SK-N-SH (cell line): ENCODE measurements at regions not wholly inside any gene's neighbourhood (a gene's known extent, or its start where the extent isn't known, plus 50 kb on each side); places are given as distances from the start of the nearest gene placed in this dataset.

Source experiments
- CTCF ChIA-PET: fragments of 300-600, 350-600 bp; formaldehyde crosslinking; extraction: SDS; loops from one replicate; lab custom pipeline; 2021; lab: Yijun Ruan, JAX
- POLR2A ChIA-PET: fragments of 350-600 bp; sonication (Branson Sonifier 250); formaldehyde crosslinking; extraction: SDS; loops from one replicate; lab custom pipeline; 2020; ENCODE audit warnings: antibody characterized with exemption, inconsistent platforms; lab: Yijun Ruan, JAX
- DNase-seq: peaks from one replicate; pipeline ENCODE4 v3.0.0; 2012
- H2AFZ ChIP-seq: fragments of 200-600 bp; sonication (generic); 2 replicates; pipeline ENCODE4 v1.8.1; 2016; ENCODE audit warnings: antibody characterized with exemption, mild to moderate bottlenecking, low read depth
- H3F3A ChIP-seq: fragments of 200-600 bp; sonication (generic); replicated peaks from 2 replicates; pipeline ENCODE3; 2016; ENCODE audit warnings: antibody characterized with exemption, mild to moderate bottlenecking; ENCODE audit not compliant: insufficient read depth
- H3K27ac ChIP-seq, 2 experiments: fragments of 200-500 bp in 1 of 2; fragments of 200-600 bp in 1 of 2; sonication (Bioruptor generic) in 1 of 2; sonication (generic), shearing (Covaris generic) in 1 of 2; 2 replicates each; pipeline versions ENCODE4 v1.5.1 to v1.6.1; 2014 to 2016; ENCODE audit warnings: low read depth in 2 of 2, inconsistent platforms in 1 of 2, low read length in 1 of 2, mild to moderate bottlenecking in 1 of 2, mixed read lengths in 1 of 2
- H3K27me3 ChIP-seq: fragments of 200-600 bp; sonication (generic), shearing (Covaris generic); 2 replicates; pipeline ENCODE4 v1.6.1; 2016; ENCODE audit warnings: mixed run types; ENCODE audit not compliant: insufficient read depth
- H3K36me3 ChIP-seq, 2 experiments: fragments of 200-500 bp in 1 of 2; fragments of 200-600 bp in 1 of 2; sonication (Bioruptor generic) in 1 of 2; sonication (generic) in 1 of 2; replicated peaks in 1 of 2; 2 replicates each; pipeline versions ENCODE3 to v1.5.1; 2014 to 2016; ENCODE audit warnings: low read length in 1 of 2, mild to moderate bottlenecking in 1 of 2; ENCODE audit not compliant: insufficient read depth in 2 of 2, control insufficient read depth in 1 of 2
- H3K4me1 ChIP-seq, 2 experiments: fragments of 200-500 bp in 1 of 2; fragments of 200-600 bp in 1 of 2; sonication (Bioruptor generic) in 1 of 2; sonication (generic), shearing (Covaris generic) in 1 of 2; 2 replicates each; pipeline versions ENCODE4 v1.5.1 to v1.6.1; 2014 to 2016; ENCODE audit warnings: low read depth in 1 of 2, low read length in 1 of 2, mixed run types in 1 of 2; ENCODE audit not compliant: insufficient read depth in 2 of 2, control insufficient read depth in 1 of 2
- H3K4me2 ChIP-seq: fragments of 200-600 bp; sonication (generic), shearing (Covaris generic); 2 replicates; pipeline ENCODE4 v1.6.1; 2017; ENCODE audit warnings: mixed run types
- H3K4me3 ChIP-seq, 2 experiments: fragments of 200-500 bp in 1 of 2; fragments of 200-600 bp in 1 of 2; sonication (Bioruptor generic) in 1 of 2; sonication (generic), shearing (Covaris generic) in 1 of 2; 2 replicates each; pipeline versions ENCODE4 v1.5.1 to v1.8.1; 2014 to 2016; ENCODE audit warnings: low read depth in 2 of 2, inconsistent platforms in 1 of 2, low read length in 1 of 2, mild to moderate bottlenecking in 1 of 2, mixed read lengths in 1 of 2, moderate library complexity in 1 of 2
- H3K79me2 ChIP-seq: fragments of 200-600 bp; sonication (generic); 2 replicates; pipeline ENCODE4 v1.8.1; 2017; ENCODE audit warnings: mild to moderate bottlenecking; ENCODE audit not compliant: insufficient read depth
- H3K9ac ChIP-seq: fragments of 200-600 bp; sonication (generic); 2 replicates; pipeline ENCODE4 v1.6.1; 2017; ENCODE audit warnings: mixed run types
- H3K9me2 ChIP-seq: fragments of 200-600 bp; sonication (generic); 2 replicates; pipeline ENCODE4 v1.6.1; 2017; ENCODE audit warnings: mixed run types
- H3K9me3 ChIP-seq: fragments of 200-600 bp; sonication (generic); 2 replicates; pipeline ENCODE4 v1.6.1; 2017; ENCODE audit warnings: mixed run types, mild to moderate bottlenecking, moderate library complexity
- H4K20me1 ChIP-seq: fragments of 200-600 bp; sonication (generic); 2 replicates; pipeline ENCODE4 v1.6.1; 2017; ENCODE audit warnings: mild to moderate bottlenecking, mixed run types; ENCODE audit not compliant: insufficient read depth
- ELF1 ChIP-seq: IDR thresholded peaks from 2 replicates; pipeline ENCODE4 v1.4.0; 2012
- EZH2phosphoT487 ChIP-seq: fragments of 200-600 bp; sonication (generic); IDR thresholded peaks from 2 replicates; pipeline ENCODE4 v1.6.1; 2017; ENCODE audit warnings: low read depth, mixed run types, mild to moderate bottlenecking, antibody characterized with exemption, moderate library complexity, borderline replicate concordance
- GABPA ChIP-seq: IDR thresholded peaks from 2 replicates; pipeline ENCODE4 v1.4.0; 2012; ENCODE audit warnings: low read depth, mild to moderate bottlenecking
- GATA2 ChIP-seq: sonication (generic); formaldehyde crosslinking; IDR thresholded peaks from 2 replicates; pipeline ENCODE4 v1.5.0; 2020; ENCODE audit warnings: mild to moderate bottlenecking, missing genetic modification reagents
- IRF3 ChIP-seq: fragments of 150-350 bp; IDR thresholded peaks from 2 replicates; pipeline ENCODE4 v1.6.1; 2016; ENCODE audit warnings: mild to moderate bottlenecking, low read depth, low read length
- JUND ChIP-seq: IDR thresholded peaks from 2 replicates; pipeline ENCODE4 v1.4.0; 2012
- MAX ChIP-seq: IDR thresholded peaks from 2 replicates; pipeline ENCODE4 v1.4.0; 2012; ENCODE audit warnings: low read depth
- MEF2A ChIP-seq: IDR thresholded peaks from 2 replicates; pipeline ENCODE4 v1.4.0; 2012; ENCODE audit warnings: low read depth, borderline replicate concordance
- MXI1 ChIP-seq: IDR thresholded peaks from 2 replicates; pipeline ENCODE4 v1.6.1; 2012; ENCODE audit warnings: mild to moderate bottlenecking, low read depth, low read length, improper control_type of control experiment
- NRF1 ChIP-seq: IDR thresholded peaks from 2 replicates; pipeline ENCODE4 v1.6.1; 2012; ENCODE audit warnings: low read depth, mild to moderate bottlenecking, low read length
- POLR2AphosphoS5 ChIP-seq: IDR thresholded peaks from 2 replicates; pipeline ENCODE4 v1.6.1; 2012; ENCODE audit warnings: low read depth, low read length
- RAD21 ChIP-seq: IDR thresholded peaks from 2 replicates; pipeline ENCODE4 v1.6.1; 2012; ENCODE audit warnings: mild to moderate bottlenecking, low read length
- RCOR1 ChIP-seq: fragments of 150-350 bp; IDR thresholded peaks from 2 replicates; pipeline ENCODE4 v1.6.1; 2017; ENCODE audit warnings: antibody characterized with exemption, low read length
- RFX5 ChIP-seq: IDR thresholded peaks from 2 replicates; pipeline ENCODE4 v1.6.1; 2012; ENCODE audit warnings: mild to moderate bottlenecking, improper control_type of control experiment, low read length
- RXRA ChIP-seq: IDR thresholded peaks from 2 replicates; pipeline ENCODE4 v1.4.0; 2012; ENCODE audit warnings: low read depth, mild to moderate bottlenecking, borderline replicate concordance
- SMC3 ChIP-seq: IDR thresholded peaks from 2 replicates; pipeline ENCODE4 v1.6.1; 2012; ENCODE audit warnings: low read depth, low read length, improper control_type of control experiment
- TAF1 ChIP-seq: IDR thresholded peaks from 2 replicates; pipeline ENCODE4 v1.6.1; 2012; ENCODE audit warnings: low read depth, mild to moderate bottlenecking, low read length, moderate library complexity, borderline replicate concordance
- USF1 ChIP-seq: IDR thresholded peaks from 2 replicates; pipeline ENCODE4 v1.4.0; 2012; ENCODE audit warnings: low read depth, borderline replicate concordance
- YY1 ChIP-seq: IDR thresholded peaks from 2 replicates; pipeline ENCODE4 v1.4.0; 2012; ENCODE audit warnings: low read depth, mild to moderate bottlenecking
- ZBTB33 ChIP-seq: IDR thresholded peaks from 2 replicates; pipeline ENCODE4 v1.4.0; 2012; ENCODE audit warnings: low read depth, borderline replicate concordance
- WGBS: methylation state at CpG from one replicate; pipeline ENCODE4 v1.1.6; 2017; ENCODE audit warnings: low lambda C conversion rate; 5-methylcytosine and 5-hydroxymethylcytosine counted together

- Histone ChIP-seq H3K36me3 (no peaks in the 10 kb centered on the region), H3K9ac (no peak overlapping the region), H3F3A (no peaks in the 10 kb centered on the region), H4K20me1 (no peaks in the 10 kb centered on the region), H3K27ac (no peak overlapping the region), H3K79me2 (no peaks in the 10 kb centered on the region), H3K4me2 (no peak overlapping the region), H3K4me3 (no peak overlapping the region), H3K9me2 (no peaks in the 10 kb centered on the region), H3K27me3 (no peaks in the 10 kb centered on the region), H3K9me3 (no peaks in the 10 kb centered on the region), H3K4me1 (peaks cover 0 to 11% of the 10 kb centered on the region in 2 experiments; a peak in 2 of 4 replicates), H2AFZ (no peak overlapping the region)
- ChIA-PET POLR2A (no interaction called here), CTCF (no interaction called here)
- no peak for DNase-seq
- WGBS = 23% methylated on average over 3 of the region's 3 CpGs
- TF ChIP-seq RXRA (no peak), EZH2phosphoT487 (no peak), JUND (no peak), YY1 (no peak), RCOR1 (no peak), MAX (no peak), MXI1 (no peak), TAF1 (no peak), GATA2 (CRISPR knock-in tag) (no peak), GABPA (no peak), SMC3 (no peak), RAD21 (no peak), MEF2A (no peak), IRF3 (no peak), ELF1 (no peak)
Observed at GRCh38 chr3:36603423-36603822, 160.9 kb downstream of the DCLK3 start.

- Histone ChIP-seq H3K27ac (no peak overlapping the region), H3K4me1 (no peaks in the 10 kb centered on the region), H3K4me2 (no peak overlapping the region), H3K36me3 (no peaks in the 10 kb centered on the region), H2AFZ (no peak overlapping the region), H3F3A (no peaks in the 10 kb centered on the region), H3K4me3 (no peak overlapping the region), H3K9me3 (no peaks in the 10 kb centered on the region), H3K9me2 (no peaks in the 10 kb centered on the region), H3K79me2 (no peaks in the 10 kb centered on the region), H3K9ac (no peak overlapping the region), H4K20me1 (no peaks in the 10 kb centered on the region), H3K27me3 (no peaks in the 10 kb centered on the region)
- WGBS = 50% methylated on average over 3 of the region's 3 CpGs
- ChIA-PET POLR2A (no interaction called here), CTCF (interaction anchor here (0.7 to 1.8 kb wide), 2 partner anchors 9 to 219 kb away, joined by 3 to 4 read pairs; no protein-coding TSS in a partner anchor)
- DNase-seq = no peak
- TF ChIP-seq MAX (no peak), MXI1 (no peak), SMC3 (no peak), RFX5 (no peak), RAD21 (no peak), NRF1 (no peak), TAF1 (no peak), POLR2AphosphoS5 (no peak), JUND (no peak), ZBTB33 (no peak), IRF3 (no peak), USF1 (no peak), EZH2phosphoT487 (no peak), GABPA (no peak), MEF2A (no peak)
Observed at GRCh38 chr3:36600404-36600803, 163.9 kb downstream of the DCLK3 start.
